ENCODE measurements at regions not wholly inside any gene's neighbourhood (a gene's known extent, or its start where the extent isn't known, plus 50 kb on each side); places are given as distances from the start of the nearest gene placed in this dataset.

DNA sequence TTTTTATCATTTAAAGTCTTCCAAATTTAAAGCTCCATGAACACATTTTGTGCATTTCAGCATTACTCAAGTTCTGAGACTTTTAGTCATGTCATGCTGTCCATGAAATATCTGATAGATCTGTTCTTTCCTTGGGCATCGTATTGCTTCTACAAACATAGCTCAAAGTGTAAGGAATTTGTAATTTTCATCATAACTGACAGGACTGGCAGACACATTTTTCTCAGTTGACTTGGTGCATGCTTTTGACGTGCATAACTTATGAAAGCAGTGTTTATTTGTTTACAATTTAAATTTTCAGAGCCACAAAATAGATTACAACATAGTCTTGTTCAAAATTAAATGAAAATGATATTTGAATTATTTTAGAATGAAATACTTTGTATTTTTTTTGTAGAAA, 812.1 kb upstream of the NOVA1 start:
- H3K4me3 Mint-ChIP-seq (ENCODE audit: low read depth): no peak overlapping the region
- no peak overlapping the region for H3K27ac Mint-ChIP-seq
- no peak for DNase-seq (ENCODE audit: low spot score, unreplicated experiment)
- no peaks in the 10 kb centered on the region for H3K27me3 Mint-ChIP-seq
- no peaks in the 10 kb centered on the region for H3K9me3 Mint-ChIP-seq (ENCODE audit: low read depth)
- TF ChIP-seq, protein P1, sequence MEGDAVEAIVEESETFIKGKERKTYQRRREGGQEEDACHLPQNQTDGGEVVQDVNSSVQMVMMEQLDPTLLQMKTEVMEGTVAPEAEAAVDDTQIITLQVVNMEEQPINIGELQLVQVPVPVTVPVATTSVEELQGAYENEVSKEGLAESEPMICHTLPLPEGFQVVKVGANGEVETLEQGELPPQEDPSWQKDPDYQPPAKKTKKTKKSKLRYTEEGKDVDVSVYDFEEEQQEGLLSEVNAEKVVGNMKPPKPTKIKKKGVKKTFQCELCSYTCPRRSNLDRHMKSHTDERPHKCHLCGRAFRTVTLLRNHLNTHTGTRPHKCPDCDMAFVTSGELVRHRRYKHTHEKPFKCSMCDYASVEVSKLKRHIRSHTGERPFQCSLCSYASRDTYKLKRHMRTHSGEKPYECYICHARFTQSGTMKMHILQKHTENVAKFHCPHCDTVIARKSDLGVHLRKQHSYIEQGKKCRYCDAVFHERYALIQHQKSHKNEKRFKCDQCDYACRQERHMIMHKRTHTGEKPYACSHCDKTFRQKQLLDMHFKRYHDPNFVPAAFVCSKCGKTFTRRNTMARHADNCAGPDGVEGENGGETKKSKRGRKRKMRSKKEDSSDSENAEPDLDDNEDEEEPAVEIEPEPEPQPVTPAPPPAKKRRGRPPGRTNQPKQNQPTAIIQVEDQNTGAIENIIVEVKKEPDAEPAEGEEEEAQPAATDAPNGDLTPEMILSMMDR (IDR thresholded peaks at IDR 0.05; ENCODE audit: unreplicated experiment): no peak
- H3K4me1 Mint-ChIP-seq (ENCODE audit: low read depth): no peaks in the 10 kb centered on the region
- no peaks in the 10 kb centered on the region for H3K36me3 Mint-ChIP-seq (ENCODE audit: insufficient read depth)

- Mint-ChIP-seq H3K4me3 (ENCODE audit: low read depth) (no peak overlapping the region), H3K36me3 (ENCODE audit: insufficient read depth) (no peaks in the 10 kb centered on the region), H3K27me3 (no peaks in the 10 kb centered on the region), H3K9me3 (ENCODE audit: low read depth) (no peaks in the 10 kb centered on the region), H3K4me1 (ENCODE audit: low read depth) (no peaks in the 10 kb centered on the region), H3K27ac (no peak overlapping the region)
- TF ChIP-seq, protein P1 (IDR thresholded peaks at IDR 0.05; ENCODE audit: unreplicated experiment): no peak
- DNase-seq (ENCODE audit: low spot score, unreplicated experiment): no peak
Measured at GRCh38 chr14:27410981-27411380, 813.1 kb upstream of the NOVA1 start.

DNA sequence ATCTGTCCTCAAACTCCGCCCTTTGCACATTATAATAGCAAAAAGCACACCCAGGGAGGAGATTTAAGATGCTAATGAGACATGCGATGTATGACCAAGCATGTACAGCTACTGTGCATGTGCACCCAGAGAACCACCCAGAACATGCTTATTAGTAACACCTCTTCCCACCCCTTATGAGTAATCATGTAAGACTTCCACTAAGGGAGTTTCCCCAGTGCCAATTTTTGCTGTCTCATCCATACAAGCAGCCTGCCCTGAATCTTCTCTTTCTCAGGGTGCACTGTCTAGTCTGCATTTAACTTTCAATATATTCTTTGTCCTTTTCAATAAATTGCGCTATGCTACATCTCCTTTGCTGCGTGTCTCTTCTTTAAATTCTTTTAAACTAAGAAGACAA, 830.0 kb upstream of the NOVA1 start:
- Mint-ChIP-seq H3K36me3 (ENCODE audit: insufficient read depth) (no peaks in the 10 kb centered on the region), H3K4me3 (ENCODE audit: low read depth) (no peak overlapping the region), H3K27ac (no peak overlapping the region), H3K27me3 (no peaks in the 10 kb centered on the region), H3K9me3 (ENCODE audit: low read depth) (no peaks in the 10 kb centered on the region), H3K4me1 (ENCODE audit: low read depth) (no peaks in the 10 kb centered on the region)
- no peak for DNase-seq (ENCODE audit: low spot score, unreplicated experiment)
- TF ChIP-seq, protein P1 (IDR thresholded peaks at IDR 0.05; ENCODE audit: unreplicated experiment): no peak

GRCh38 chr14:27435923-27436670, 838.3 kb upstream of the NOVA1 start:
- peaks cover 5% of the 10 kb centered on the region for H3K4me1 Mint-ChIP-seq (ENCODE audit: low read depth)
- no peaks in the 10 kb centered on the region for H3K27me3 Mint-ChIP-seq
- TF ChIP-seq, protein P1 (IDR thresholded peaks at IDR 0.05; ENCODE audit: unreplicated experiment): no peak
- H3K9me3 Mint-ChIP-seq (ENCODE audit: low read depth): no peaks in the 10 kb centered on the region
- H3K4me3 Mint-ChIP-seq (ENCODE audit: low read depth): no peak overlapping the region
- no peak for DNase-seq (ENCODE audit: low spot score, unreplicated experiment)
- H3K36me3 Mint-ChIP-seq (ENCODE audit: insufficient read depth): no peaks in the 10 kb centered on the region
- no peak overlapping the region for H3K27ac Mint-ChIP-seq

GRCh38 chr14:27484633-27485032, 886.8 kb upstream of the NOVA1 start:
- no peak overlapping the region for H3K4me3 Mint-ChIP-seq (ENCODE audit: low read depth)
- no peaks in the 10 kb centered on the region for H3K4me1 Mint-ChIP-seq (ENCODE audit: low read depth)
- no peak for DNase-seq (ENCODE audit: low spot score, unreplicated experiment)

More at GRCh38 chr14:27484633-27485032, 886.8 kb upstream of the NOVA1 start:
- no peak overlapping the region for H3K27ac Mint-ChIP-seq
- TF ChIP-seq, protein P1 (IDR thresholded peaks at IDR 0.05; ENCODE audit: unreplicated experiment): no peak
- no peaks in the 10 kb centered on the region for H3K9me3 Mint-ChIP-seq (ENCODE audit: low read depth)
- H3K27me3 Mint-ChIP-seq: no peaks in the 10 kb centered on the region
- no peaks in the 10 kb centered on the region for H3K36me3 Mint-ChIP-seq (ENCODE audit: insufficient read depth)

Data from progenitor cell of endocrine pancreas (in vitro differentiated cells).